Psoas muscle (tissue), 7 donors: ENCODE measurements at regions not wholly inside any gene's neighbourhood (a gene's known extent, or its start where the extent isn't known, plus 50 kb on each side); places are given as distances from the start of the nearest gene placed in this dataset.

Source experiments
- ATAC-seq, 4 donors: fragments of 200-7000 bp; cut with Tn5 transposase; one replicate each; pipeline ENCODE4 v1.9.1; 2020; ENCODE audit warnings: moderate library complexity in 3 of 4, mild to moderate bottlenecking in 2 of 4
- DNase-seq, 2 donors: peaks; one replicate each; pipeline ENCODE4 v3.0.0-alpha.2; 2020
- H3K27ac ChIP-seq: fragments of 200-600 bp; one replicate; pipeline ENCODE4 v1.8.0; 2022
- H3K27me3 ChIP-seq, 3 donors: fragments of 200-600 bp in 1 of 3; one replicate each; pipeline versions ENCODE4 v1.6.1 to v1.8.0; 2013 to 2022; ENCODE audit warnings: low read length in 2 of 3, mild to moderate bottlenecking in 2 of 3, moderate library complexity in 1 of 3; ENCODE audit not compliant: insufficient read depth in 3 of 3
- H3K36me3 ChIP-seq, 2 donors: fragments of 200-600 bp in 1 of 2; one replicate each; pipeline versions ENCODE4 v1.6.1 to v1.8.0; 2013 to 2022; ENCODE audit warnings: low read depth in 1 of 2, mild to moderate bottlenecking in 1 of 2, moderate library complexity in 1 of 2; ENCODE audit not compliant: insufficient read depth in 1 of 2
- H3K4me1 ChIP-seq: fragments of 200-600 bp; one replicate; pipeline ENCODE4 v1.8.0; 2022
- H3K4me3 ChIP-seq: fragments of 200-600 bp; one replicate; pipeline ENCODE4 v1.8.0; 2022; ENCODE audit warnings: mild to moderate bottlenecking
- H3K9me3 ChIP-seq: fragments of 200-600 bp; one replicate; pipeline ENCODE4 v1.8.0; 2022
- CTCF ChIP-seq: fragments of 200-600 bp; IDR thresholded peaks from one replicate; pipeline ENCODE4 v1.8.0; 2022; ENCODE audit warnings: antibody characterized with exemption
- WGBS, 3 donors: extraction: QIAGEN DNeasy Blood & Tissue Kit; methylation state at CpG; one replicate each; pipeline versions ENCODE4 v1.1.6 to v1.1.7; 2013; 5-methylcytosine and 5-hydroxymethylcytosine counted together
- intact Hi-C, 2 donors: fragments of 100-400 bp; cut with DNase I; formaldehyde crosslinking; loops; one replicate each; pipeline versions ENCODE4 v1.11.0 to v1.14.2; 2022
- donor health status: healthy with polysubstance abuse.
- donor health status: DM: no; HTN: no; CAD: no; lungs with moderate emphysema.
- donor health status: Bipolar disorder and iron deficiency.
- donor health status: healthy.
- donor health status: DM: yes; HTN: yes; CAD: no.
- donor health status: DM: no; HTN: no; CAD: no.
- donor health status: DM: yes; HTN: yes; CAD: no.

- DNase-seq (no peak), ATAC-seq (no peak)
- Histone ChIP-seq H3K27me3 (no peaks in the 10 kb centered on the region), H3K27ac (no peak overlapping the region), H3K4me3 (no peak overlapping the region), H3K4me1 (no peaks in the 10 kb centered on the region), H3K9me3 (no peaks in the 10 kb centered on the region), H3K36me3 (no peaks in the 10 kb centered on the region)
- intact Hi-C loops, result no loop called here
- TF ChIP-seq CTCF, result no peak
- WGBS, 3 donors, result 70 to 72% (median 70%) methylated on average over 6 of the region's 6 CpGs
Measured at GRCh38 chr5:158275511-158275910, 416.6 kb upstream of the CLINT1 start.

GRCh38 chr5:158273035-158273434, 414.1 kb upstream of the CLINT1 start:
- Histone ChIP-seq H3K27ac (no peak overlapping the region), H3K36me3 (no peaks in the 10 kb centered on the region), H3K4me1 (no peaks in the 10 kb centered on the region), H3K27me3 (no peaks in the 10 kb centered on the region), H3K4me3 (no peak overlapping the region), H3K9me3 (no peaks in the 10 kb centered on the region)
- intact Hi-C loops, result no loop called here
- WGBS, 3 donors, result 31 to 36% (median 35%) methylated on average over 6 of the region's 6 CpGs
- DNase-seq (no peak), ATAC-seq (no peak)
- TF ChIP-seq CTCF, result no peak

GRCh38 chr5:158272409-158272808, 413.5 kb upstream of the CLINT1 start:
- no peak overlapping the region for H3K4me3 ChIP-seq
- H3K27ac ChIP-seq, result no peak overlapping the region
- H3K27me3 ChIP-seq, result no peaks in the 10 kb centered on the region
- intact Hi-C loops, result no loop called here
- DNase-seq (no peak), ATAC-seq (no peak)
- H3K4me1 ChIP-seq, result no peaks in the 10 kb centered on the region
- WGBS, 3 donors, result 52 to 63% (median 56%) methylated on average over 3 of the region's 3 CpGs
- peaks cover 4% of the 10 kb centered on the region for H3K9me3 ChIP-seq
- no peaks in the 10 kb centered on the region for H3K36me3 ChIP-seq
- TF ChIP-seq CTCF, result no peak

GRCh38 chr5:158270996-158271554, 412.1 kb upstream of the CLINT1 start:
- Histone ChIP-seq H3K4me1 (no peaks in the 10 kb centered on the region), H3K9me3 (peaks cover 9% of the 10 kb centered on the region), H3K36me3 (no peaks in the 10 kb centered on the region), H3K4me3 (no peak overlapping the region), H3K27ac (no peak overlapping the region), H3K27me3 (no peaks in the 10 kb centered on the region)
- ATAC-seq, result no peak
- no peak for TF ChIP-seq CTCF
- 29 to 46% (median 34%) methylated on average over 2 of the region's 2 CpGs for WGBS, 3 donors
- DNase-seq, result no peak
- intact Hi-C loops, result no loop called here

- intact Hi-C loops, result no loop called here
- no peaks in the 10 kb centered on the region for H3K36me3 ChIP-seq
- H3K27ac ChIP-seq, result no peak overlapping the region
- TF ChIP-seq CTCF, result no peak
- peaks cover 9% of the 10 kb centered on the region for H3K9me3 ChIP-seq
- H3K4me3 ChIP-seq, result no peak overlapping the region
- no peaks in the 10 kb centered on the region for H3K27me3 ChIP-seq
- ATAC-seq (no peak), DNase-seq (no peak)
- WGBS, 3 donors, result 47 to 67% (median 66%) methylated on average over 8 of the region's 8 CpGs
- no peaks in the 10 kb centered on the region for H3K4me1 ChIP-seq
Measured at GRCh38 chr5:158268286-158268685, 409.3 kb upstream of the CLINT1 start.
